K562 (cell line): ENCODE measurements at regions not wholly inside any gene's neighbourhood (a gene's known extent, or its start where the extent isn't known, plus 50 kb on each side); places are given as distances from the start of the nearest gene placed in this dataset.

ENCODE experiments used
- CCAR2 ChIP-seq: fragments of 200-400 bp; formaldehyde crosslinking; IDR thresholded peaks from 2 replicates; pipeline ENCODE4 v1.6.1; 2017; ENCODE audit warnings: mild to moderate bottlenecking, low read depth, low read length
- GABPA ChIP-seq: fragments of 200-800 bp; sonication (Bioruptor generic); conservative IDR thresholded peaks from 2 replicates; pipeline ENCODE4 v1.6.1; 2016; ENCODE audit warnings: low read depth, missing genetic modification characterization, missing compliant biosample characterization
- GABPB1 ChIP-seq: sonication (generic); formaldehyde crosslinking; IDR thresholded peaks from 2 replicates; pipeline ENCODE4 v1.8.0; 2022; ENCODE audit warnings: mild to moderate bottlenecking, missing genetic modification reagents
- MYC ChIP-seq, 2 experiments: fragments of 250-450 bp in 1 of 2; sonication (Bioruptor Pico) in 1 of 2; IDR thresholded peaks; 2 replicates each; pipeline versions ENCODE4 v1.5.1 to v1.6.1; 2012 to 2021; ENCODE audit warnings: low read depth in 2 of 2, borderline replicate concordance in 1 of 2, improper control_type of control experiment in 1 of 2, low read length in 1 of 2, mild to moderate bottlenecking in 1 of 2, moderate library complexity in 1 of 2
- XRCC5 ChIP-seq: fragments of 200-400 bp; formaldehyde crosslinking; IDR thresholded peaks from 2 replicates; pipeline ENCODE4 v1.6.1; 2017; ENCODE audit warnings: low read depth, mild to moderate bottlenecking, low read length
- ZBTB8A ChIP-seq: fragments of 450-650 bp; IDR thresholded peaks from 2 replicates; pipeline ENCODE4 v1.6.1; 2018; ENCODE audit warnings: mild to moderate bottlenecking, moderate library complexity; ENCODE audit not compliant: partially characterized antibody
- TF ChIP-seq, protein P1 (sequence below), 3 experiments: IDR thresholded peaks in 2 of 3; conservative IDR thresholded peaks in 1 of 3; 2 replicates each; pipeline ENCODE4 v1.5.1; 2011 to 2012; ENCODE audit warnings: low read length in 3 of 3, mild to moderate bottlenecking in 3 of 3, control low read depth in 2 of 3, improper control_type of control experiment in 1 of 3, inconsistent platforms in 1 of 3, low read depth in 1 of 3, mixed read lengths in 1 of 3, moderate library complexity in 1 of 3; ENCODE audit not compliant: insufficient read depth in 2 of 3
- TF ChIP-seq, protein P2 (sequence below): sonication (generic); formaldehyde crosslinking; IDR thresholded peaks from 2 replicates; pipeline ENCODE4 v1.8.0; 2022; ENCODE audit warnings: mild to moderate bottlenecking, missing genetic modification reagents
- TF ChIP-seq, protein P3 (sequence below), 2 experiments: IDR thresholded peaks; 2 replicates each; pipeline ENCODE4 v1.6.1; 2011; ENCODE audit warnings: borderline replicate concordance in 1 of 2, control low read depth in 1 of 2, low read depth in 1 of 2, low read length in 1 of 2, mild to moderate bottlenecking in 1 of 2, mixed read lengths in 1 of 2, moderate library complexity in 1 of 2; ENCODE audit not compliant: insufficient read depth in 1 of 2, insufficient read length in 1 of 2, poor library complexity in 1 of 2, severe bottlenecking in 1 of 2; ENCODE audit errors: extremely low read depth in 1 of 2

DNA sequence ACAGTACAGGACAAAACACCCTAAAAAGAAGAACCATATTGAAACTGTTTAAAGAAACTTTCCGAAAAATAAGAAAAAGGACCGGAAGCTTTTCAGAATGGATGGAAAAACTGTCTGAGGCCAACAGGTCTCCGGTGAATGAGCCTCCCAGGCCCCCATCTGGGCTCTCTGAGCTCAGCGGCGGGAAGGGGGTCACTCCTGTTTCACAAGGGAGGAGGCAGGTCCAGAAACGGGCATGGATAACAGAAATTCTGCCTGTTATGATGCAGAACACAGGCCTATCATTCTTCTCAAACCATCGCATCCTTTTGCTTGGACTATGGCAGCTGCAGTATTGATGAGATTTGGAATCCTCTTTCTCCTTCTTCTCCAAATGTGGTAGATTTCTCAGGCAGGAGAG lies 58.9 kb upstream of the SHH start:
- TF ChIP-seq, protein P1, sequence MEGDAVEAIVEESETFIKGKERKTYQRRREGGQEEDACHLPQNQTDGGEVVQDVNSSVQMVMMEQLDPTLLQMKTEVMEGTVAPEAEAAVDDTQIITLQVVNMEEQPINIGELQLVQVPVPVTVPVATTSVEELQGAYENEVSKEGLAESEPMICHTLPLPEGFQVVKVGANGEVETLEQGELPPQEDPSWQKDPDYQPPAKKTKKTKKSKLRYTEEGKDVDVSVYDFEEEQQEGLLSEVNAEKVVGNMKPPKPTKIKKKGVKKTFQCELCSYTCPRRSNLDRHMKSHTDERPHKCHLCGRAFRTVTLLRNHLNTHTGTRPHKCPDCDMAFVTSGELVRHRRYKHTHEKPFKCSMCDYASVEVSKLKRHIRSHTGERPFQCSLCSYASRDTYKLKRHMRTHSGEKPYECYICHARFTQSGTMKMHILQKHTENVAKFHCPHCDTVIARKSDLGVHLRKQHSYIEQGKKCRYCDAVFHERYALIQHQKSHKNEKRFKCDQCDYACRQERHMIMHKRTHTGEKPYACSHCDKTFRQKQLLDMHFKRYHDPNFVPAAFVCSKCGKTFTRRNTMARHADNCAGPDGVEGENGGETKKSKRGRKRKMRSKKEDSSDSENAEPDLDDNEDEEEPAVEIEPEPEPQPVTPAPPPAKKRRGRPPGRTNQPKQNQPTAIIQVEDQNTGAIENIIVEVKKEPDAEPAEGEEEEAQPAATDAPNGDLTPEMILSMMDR (IDR thresholded peaks at IDR 0.05 in 2 of 3, conservative IDR thresholded peaks at IDR 0.05 in 1 of 3; ENCODE audit: insufficient read depth in 2 of 3, low read depth in 1 of 3, low read length in 3 of 3): no peak
- TF ChIP-seq GABPA: no peak
- no peak for TF ChIP-seq GABPB1 (CRISPR knock-in tag)
- no peak for TF ChIP-seq MYC (IDR thresholded peaks at IDR 0.05; ENCODE audit: low read depth, low read length)
- TF ChIP-seq MYC (CRISPR knock-in tag; IDR thresholded peaks at IDR 0.05; ENCODE audit: borderline replicate concordance, low read depth): no peak
- no peak for TF ChIP-seq CCAR2
- TF ChIP-seq, protein P2, sequence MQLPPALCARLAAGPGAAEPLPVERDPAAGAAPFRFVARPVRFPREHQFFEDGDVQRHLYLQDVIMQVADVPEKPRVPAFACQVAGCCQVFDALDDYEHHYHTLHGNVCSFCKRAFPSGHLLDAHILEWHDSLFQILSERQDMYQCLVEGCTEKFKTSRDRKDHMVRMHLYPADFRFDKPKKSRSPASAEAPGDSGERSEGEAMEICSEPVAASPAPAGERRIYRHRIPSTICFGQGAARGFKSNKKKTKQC (CRISPR knock-in tag): no peak
- no peak for TF ChIP-seq ZBTB8A
- no peak for TF ChIP-seq XRCC5
- TF ChIP-seq, protein P3, sequence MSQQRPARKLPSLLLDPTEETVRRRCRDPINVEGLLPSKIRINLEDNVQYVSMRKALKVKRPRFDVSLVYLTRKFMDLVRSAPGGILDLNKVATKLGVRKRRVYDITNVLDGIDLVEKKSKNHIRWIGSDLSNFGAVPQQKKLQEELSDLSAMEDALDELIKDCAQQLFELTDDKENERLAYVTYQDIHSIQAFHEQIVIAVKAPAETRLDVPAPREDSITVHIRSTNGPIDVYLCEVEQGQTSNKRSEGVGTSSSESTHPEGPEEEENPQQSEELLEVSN (IDR thresholded peaks at IDR 0.05; ENCODE audit: borderline replicate concordance in 1 of 2, extremely low read depth in 1 of 2, insufficient read depth in 1 of 2, insufficient read length in 1 of 2, low read depth in 1 of 2, low read length in 1 of 2, poor library complexity in 1 of 2, severe bottlenecking in 1 of 2): no peak
